PFSK-1 (cell line): ENCODE measurements at regions not wholly inside any gene's neighbourhood (a gene's known extent, or its start where the extent isn't known, plus 50 kb on each side); places are given as distances from the start of the nearest gene placed in this dataset.

Experiments used
- FOXP2 ChIP-seq: optimal IDR thresholded peaks from 2 replicates; pipeline ENCODE3; 2011; ENCODE audit warnings: borderline replicate concordance, control low read depth, inconsistent platforms; ENCODE audit not compliant: insufficient read depth; ENCODE audit errors: extremely low read length, extremely low read depth
- POLR2AphosphoS5 ChIP-seq: IDR thresholded peaks from 2 replicates; pipeline ENCODE4 v1.6.1; 2012; ENCODE audit warnings: low read depth, mild to moderate bottlenecking, control low read depth, low read length, moderate library complexity
- SIN3A ChIP-seq: IDR thresholded peaks from 2 replicates; pipeline ENCODE4 v1.6.1; 2012; ENCODE audit warnings: mild to moderate bottlenecking, low read length, moderate library complexity, borderline replicate concordance; ENCODE audit not compliant: insufficient read depth
- TAF1 ChIP-seq: IDR thresholded peaks from 2 replicates; pipeline ENCODE4 v1.6.1; 2012; ENCODE audit warnings: low read length, control low read depth, borderline replicate concordance; ENCODE audit not compliant: insufficient read depth

DNA sequence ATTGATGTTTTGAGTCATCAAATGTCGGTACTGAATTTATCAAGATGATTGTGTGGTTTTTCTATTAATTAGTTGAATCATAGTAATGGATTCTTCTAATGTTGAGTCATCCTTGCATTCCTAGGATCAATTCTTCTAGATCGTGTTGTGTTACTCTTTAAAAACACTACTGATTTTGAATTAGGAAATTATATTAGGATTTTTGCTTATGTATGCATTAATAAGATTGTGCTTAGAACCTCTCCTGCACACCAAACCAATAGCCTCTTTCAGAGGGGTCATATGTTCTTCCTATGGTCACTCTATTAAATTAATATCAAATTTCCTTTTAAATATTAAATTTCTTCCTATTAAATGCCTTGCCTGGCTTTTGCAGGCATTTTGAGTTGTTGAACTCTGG is 151.7 kb upstream of the TOPAZ1 start:
- no peak for TF ChIP-seq POLR2AphosphoS5
- no peak for TF ChIP-seq SIN3A
- no peak for TF ChIP-seq TAF1
- no peak for TF ChIP-seq FOXP2
